Stimulated activated effector memory CD8-positive, alpha-beta T cell treated with anti-CD3 and anti-CD28 coated beads, Interleukin-12 subunit alpha, Interleukin-12 subunit beta, amount 100 ng/mL, for 72 hours (primary cell): ENCODE measurements at regions not wholly inside any gene's neighbourhood (a gene's known extent, or its start where the extent isn't known, plus 50 kb on each side); places are given as distances from the start of the nearest gene placed in this dataset.
"Not testable (repeated sequence)": the region's sequence is repeated elsewhere in the genome, so short reads cannot be mapped to it uniquely, and the experiment has no call there.

Experiments used
- ATAC-seq: fragments of 150-1000 bp; cut with Tn5 transposase; 2 replicates; pipeline ENCODE4 v1.10.0; 2021
- DNase-seq, 2 donors: peaks; one replicate each; pipeline ENCODE4 v3.0.0; 2021 to 2022; ENCODE audit warnings: low spot score in 2 of 2
- H3K27ac Mint-ChIP-seq: one replicate; pipeline ENCODE4 v1.8.0; 2022; ENCODE audit warnings: mild to moderate bottlenecking, mixed read lengths
- H3K36me3 Mint-ChIP-seq: one replicate; pipeline ENCODE4 v1.8.0; 2022; ENCODE audit warnings: mild to moderate bottlenecking, mixed read lengths
- H3K4me1 Mint-ChIP-seq: one replicate; pipeline ENCODE4 v1.8.0; 2022; ENCODE audit warnings: mixed read lengths
- H3K4me3 Mint-ChIP-seq: one replicate; pipeline ENCODE4 v1.8.0; 2022; ENCODE audit warnings: mild to moderate bottlenecking, mixed read lengths
- H3K9me3 Mint-ChIP-seq: one replicate; pipeline ENCODE4 v1.8.0; 2022; ENCODE audit warnings: mixed read lengths

GRCh38 chr3:176351408-176351807, 845.9 kb downstream of the TBL1XR1 start:
- ATAC-seq: no peak
- H3K9me3 Mint-ChIP-seq: peaks cover 15% of the 10 kb centered on the region
- H3K36me3 Mint-ChIP-seq: no peaks in the 10 kb centered on the region
- no peaks in the 10 kb centered on the region for H3K4me1 Mint-ChIP-seq
- H3K27ac Mint-ChIP-seq: no peak overlapping the region
- H3K4me3 Mint-ChIP-seq: no peak overlapping the region
- no peak for DNase-seq

DNA sequence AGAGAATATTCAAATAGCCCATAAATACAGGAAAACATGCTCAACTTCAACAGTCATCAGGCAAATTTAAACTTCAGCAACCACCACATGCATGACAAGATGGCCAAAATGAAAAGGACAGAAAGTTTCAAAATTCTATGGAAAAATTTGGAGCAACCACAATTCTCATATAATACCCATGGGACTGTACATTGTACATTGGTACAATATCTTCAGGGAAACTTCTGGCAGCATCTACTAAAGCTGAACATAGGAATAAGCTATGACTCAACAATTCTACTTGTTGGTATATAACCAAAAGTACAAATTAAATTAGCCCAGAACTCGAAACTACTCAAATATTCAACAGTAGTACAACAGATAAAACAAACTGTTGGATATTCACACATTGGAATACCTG, 847.6 kb downstream of the TBL1XR1 start:
- no peak for ATAC-seq
- Mint-ChIP-seq H3K9me3 (peaks cover 15% of the 10 kb centered on the region), H3K4me3 (no peak overlapping the region), H3K36me3 (no peaks in the 10 kb centered on the region), H3K27ac (no peak overlapping the region), H3K4me1 (no peaks in the 10 kb centered on the region)
- DNase-seq: no peak

DNA sequence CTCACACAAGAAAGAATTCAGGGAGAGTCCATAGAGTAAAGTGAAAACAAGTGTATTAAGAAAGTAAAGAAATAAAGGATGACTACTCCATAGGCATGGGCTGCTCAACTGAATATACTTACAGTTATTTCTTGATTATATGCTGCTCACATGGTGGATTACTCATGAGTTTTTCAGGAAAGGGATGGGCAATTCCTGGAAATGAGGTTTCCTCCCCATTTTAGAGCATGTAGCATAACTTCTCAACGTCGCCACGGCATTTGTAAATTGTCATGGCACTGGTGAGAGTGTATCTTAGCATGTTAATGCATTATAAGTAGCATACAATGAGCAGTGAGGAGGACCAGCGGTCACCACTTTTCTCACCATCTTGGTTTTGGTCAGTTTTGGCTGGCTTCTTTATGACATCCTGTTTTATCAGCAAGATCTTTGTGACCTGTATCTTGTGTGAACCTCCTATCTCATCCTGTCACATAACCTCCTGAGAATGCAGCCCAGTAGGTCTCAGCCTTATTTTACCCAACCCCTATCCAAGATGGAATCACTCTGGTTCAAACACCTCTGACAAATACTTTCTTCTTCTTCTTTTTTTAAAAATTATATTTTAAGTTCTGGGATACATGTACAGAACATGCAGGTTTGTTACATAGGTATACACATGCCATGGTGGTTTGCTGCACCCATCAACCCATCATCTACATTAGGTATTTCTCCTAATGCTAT, 849.7 kb downstream of the TBL1XR1 start:
- Mint-ChIP-seq H3K27ac (no peak overlapping the region), H3K4me1 (no peaks in the 10 kb centered on the region), H3K4me3 (no peak overlapping the region), H3K36me3 (no peaks in the 10 kb centered on the region), H3K9me3 (peaks cover 20% of the 10 kb centered on the region)
- ATAC-seq (no peak), DNase-seq (no peak)

DNA sequence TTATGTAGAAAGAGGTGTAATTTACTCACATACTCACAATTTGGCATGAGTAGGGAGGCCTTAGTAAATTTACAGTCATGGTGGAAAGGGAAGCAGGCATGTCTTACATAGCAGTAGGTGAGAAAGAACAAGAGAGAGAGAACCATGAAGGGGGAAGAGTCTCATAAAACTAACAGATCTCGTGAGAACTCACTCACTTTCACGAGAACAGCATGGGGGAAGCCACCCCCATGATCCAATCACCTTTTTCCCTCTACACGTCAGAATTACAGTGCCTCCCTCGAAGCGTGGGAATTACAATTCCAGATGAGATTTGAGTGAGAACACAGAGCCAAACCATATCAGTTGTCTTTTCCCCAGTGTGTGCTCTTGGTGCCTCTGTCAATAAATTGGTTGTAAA, 855.3 kb downstream of the TBL1XR1 start:
- ATAC-seq (no peak), DNase-seq (no peak)
- Mint-ChIP-seq H3K9me3 (peaks cover 5% of the 10 kb centered on the region), H3K27ac (no peak overlapping the region), H3K4me1 (no peaks in the 10 kb centered on the region), H3K36me3 (no peaks in the 10 kb centered on the region), H3K4me3 (no peak overlapping the region)

DNA sequence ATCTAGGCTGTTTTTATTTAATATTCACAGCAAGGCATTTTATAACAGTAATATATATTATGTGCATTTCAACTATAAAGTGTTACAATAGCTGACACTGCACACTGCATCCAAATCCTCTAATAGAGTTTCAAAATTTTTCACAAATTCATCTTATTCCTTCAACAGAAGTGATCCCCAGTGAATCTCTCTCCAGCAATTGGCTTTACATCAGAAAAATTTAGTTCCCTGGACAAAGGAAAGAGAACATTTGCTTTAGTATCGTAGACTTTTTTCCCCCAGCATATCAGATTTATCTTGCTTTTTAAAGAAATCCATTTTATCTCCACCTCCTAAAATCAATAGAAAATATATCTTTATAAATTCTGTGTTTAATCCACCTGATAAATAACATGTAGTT, 868.6 kb downstream of the TBL1XR1 start:
- no peaks in the 10 kb centered on the region for H3K36me3 Mint-ChIP-seq
- DNase-seq: no peak
- H3K4me3 Mint-ChIP-seq: no peak overlapping the region
- no peak overlapping the region for H3K27ac Mint-ChIP-seq
- peaks cover 25% of the 10 kb centered on the region for H3K9me3 Mint-ChIP-seq
- H3K4me1 Mint-ChIP-seq: no peaks in the 10 kb centered on the region
- ATAC-seq: no peak

DNA sequence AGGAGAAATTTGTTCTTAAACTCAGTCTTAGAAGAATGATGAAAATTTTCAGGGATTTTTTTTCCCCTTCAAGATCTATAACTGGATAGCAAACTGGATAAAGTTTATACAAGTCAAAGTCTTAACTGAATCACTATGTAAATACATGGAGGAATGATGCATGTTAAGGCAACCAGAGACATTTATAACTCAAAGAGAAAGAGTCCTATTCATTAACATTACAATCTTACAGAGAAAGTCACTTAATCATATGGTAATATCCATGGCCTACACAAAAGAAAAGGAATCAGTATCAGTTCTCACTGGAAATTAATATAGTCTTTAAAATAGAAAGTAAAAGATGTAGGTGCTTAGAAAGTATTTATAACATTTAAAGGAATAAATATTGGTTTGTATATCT, 869.1 kb downstream of the TBL1XR1 start:
- Mint-ChIP-seq H3K4me1 (no peaks in the 10 kb centered on the region), H3K9me3 (peaks cover 27% of the 10 kb centered on the region), H3K27ac (no peak overlapping the region), H3K4me3 (no peak overlapping the region), H3K36me3 (no peaks in the 10 kb centered on the region)
- ATAC-seq (no peak), DNase-seq (no peak)

DNA sequence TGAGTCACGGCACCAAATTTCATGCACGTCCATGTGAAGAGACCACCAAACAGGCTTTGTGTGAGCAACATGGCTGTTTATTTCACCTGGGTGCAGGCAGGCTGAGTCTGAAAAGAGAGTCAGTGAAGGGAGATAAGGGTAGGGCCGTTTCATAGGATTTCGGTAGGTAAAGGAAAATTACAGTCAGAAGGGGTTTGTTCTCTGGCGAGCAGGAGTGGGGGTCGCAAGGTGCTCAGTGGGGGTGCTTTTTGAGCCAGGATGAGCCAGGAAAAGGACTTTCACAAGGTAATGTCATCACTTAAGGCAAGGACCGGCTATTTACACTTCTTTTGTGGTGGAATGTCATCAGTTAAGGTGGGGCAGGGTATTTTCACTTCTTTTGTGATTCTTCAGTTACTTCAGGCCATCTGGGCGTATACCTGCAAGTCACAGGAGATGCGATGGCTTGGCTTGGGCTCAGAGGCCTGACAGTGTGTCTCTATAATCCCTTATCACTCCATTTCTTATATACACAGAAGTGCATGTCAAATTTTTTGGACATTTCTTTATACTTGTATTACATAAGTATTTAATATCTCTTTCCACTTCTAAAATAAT, 870.3 kb downstream of the TBL1XR1 start:
- ATAC-seq, H3K36me3 Mint-ChIP-seq, H3K27ac Mint-ChIP-seq: not testable (repeated sequence)

GRCh38 chr3:176321532-176321931, 875.8 kb downstream of the TBL1XR1 start:
- ATAC-seq, H3K4me1 Mint-ChIP-seq, DNase-seq, H3K36me3 Mint-ChIP-seq, H3K27ac Mint-ChIP-seq, H3K4me3 Mint-ChIP-seq: not testable (repeated sequence)
- H3K9me3 Mint-ChIP-seq: peaks cover 32% of the 10 kb centered on the region

More for the DNA sequence above, 870.3 kb downstream of the TBL1XR1 start:
- not testable (repeated sequence) for DNase-seq, H3K4me3 Mint-ChIP-seq, H3K4me1 Mint-ChIP-seq
- peaks cover 30% of the 10 kb centered on the region for H3K9me3 Mint-ChIP-seq

DNA sequence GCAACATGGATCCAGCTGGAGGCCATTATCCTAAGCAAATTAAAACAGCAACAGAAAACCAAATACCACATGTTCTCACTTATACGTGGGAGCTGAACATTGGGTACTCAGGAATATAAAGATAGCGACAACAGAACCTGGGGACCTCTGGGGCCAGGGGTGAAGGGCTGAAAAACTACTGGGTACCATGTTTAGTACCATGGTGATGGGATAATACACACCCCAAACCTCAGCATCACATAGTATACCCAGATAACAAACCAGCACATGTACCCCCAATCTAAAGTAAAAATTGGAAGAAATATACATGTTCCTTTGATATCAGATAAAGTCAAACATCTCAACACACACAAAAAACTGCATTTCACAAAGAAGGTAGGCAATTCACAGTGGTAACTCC, 876.2 kb downstream of the TBL1XR1 start:
- H3K27ac Mint-ChIP-seq: no peak overlapping the region

GRCh38 chr3:176313426-176313825, 883.9 kb downstream of the TBL1XR1 start:
- Mint-ChIP-seq H3K4me3 (no peak overlapping the region), H3K36me3 (no peaks in the 10 kb centered on the region), H3K4me1 (no peaks in the 10 kb centered on the region), H3K27ac (no peak overlapping the region), H3K9me3 (peaks cover 14% of the 10 kb centered on the region)
- ATAC-seq (no peak), DNase-seq (no peak)

More for the DNA sequence above, 876.2 kb downstream of the TBL1XR1 start:
- DNase-seq: no peak
- Mint-ChIP-seq H3K4me3 (no peak overlapping the region), H3K9me3 (peaks cover 31% of the 10 kb centered on the region), H3K4me1 (no peaks in the 10 kb centered on the region), H3K36me3 (no peaks in the 10 kb centered on the region)
- ATAC-seq: no peak

- H3K9me3 Mint-ChIP-seq: peaks cover 14% of the 10 kb centered on the region
- no peak overlapping the region for H3K27ac Mint-ChIP-seq
- no peak for ATAC-seq
- H3K36me3 Mint-ChIP-seq: no peaks in the 10 kb centered on the region
- DNase-seq: no peak
- no peak overlapping the region for H3K4me3 Mint-ChIP-seq
- no peaks in the 10 kb centered on the region for H3K4me1 Mint-ChIP-seq
Observed at GRCh38 chr3:176310641-176311040, 886.6 kb downstream of the TBL1XR1 start.

GRCh38 chr3:176302271-176302670, 895.0 kb downstream of the TBL1XR1 start:
- no peak for ATAC-seq
- no peak for DNase-seq
- H3K4me3 Mint-ChIP-seq: no peak overlapping the region

GRCh38 chr3:176296066-176296597, 901.1 kb downstream of the TBL1XR1 start:
- DNase-seq: no peak
- H3K36me3 Mint-ChIP-seq: no peaks in the 10 kb centered on the region
- H3K4me3 Mint-ChIP-seq: no peak overlapping the region
- no peak overlapping the region for H3K27ac Mint-ChIP-seq
- peaks cover 8% of the 10 kb centered on the region for H3K9me3 Mint-ChIP-seq
- no peak for ATAC-seq
- no peaks in the 10 kb centered on the region for H3K4me1 Mint-ChIP-seq

More at GRCh38 chr3:176302271-176302670, 895.0 kb downstream of the TBL1XR1 start:
- Mint-ChIP-seq H3K4me1 (no peaks in the 10 kb centered on the region), H3K36me3 (no peaks in the 10 kb centered on the region), H3K9me3 (peaks cover 2% of the 10 kb centered on the region), H3K27ac (no peak overlapping the region)

GRCh38 chr3:176293276-176293675, 904.0 kb downstream of the TBL1XR1 start:
- ATAC-seq (no peak), DNase-seq (no peak)
- Mint-ChIP-seq H3K4me3 (no peak overlapping the region), H3K27ac (no peak overlapping the region), H3K36me3 (no peaks in the 10 kb centered on the region), H3K9me3 (peaks cover 11% of the 10 kb centered on the region), H3K4me1 (no peaks in the 10 kb centered on the region)

DNA sequence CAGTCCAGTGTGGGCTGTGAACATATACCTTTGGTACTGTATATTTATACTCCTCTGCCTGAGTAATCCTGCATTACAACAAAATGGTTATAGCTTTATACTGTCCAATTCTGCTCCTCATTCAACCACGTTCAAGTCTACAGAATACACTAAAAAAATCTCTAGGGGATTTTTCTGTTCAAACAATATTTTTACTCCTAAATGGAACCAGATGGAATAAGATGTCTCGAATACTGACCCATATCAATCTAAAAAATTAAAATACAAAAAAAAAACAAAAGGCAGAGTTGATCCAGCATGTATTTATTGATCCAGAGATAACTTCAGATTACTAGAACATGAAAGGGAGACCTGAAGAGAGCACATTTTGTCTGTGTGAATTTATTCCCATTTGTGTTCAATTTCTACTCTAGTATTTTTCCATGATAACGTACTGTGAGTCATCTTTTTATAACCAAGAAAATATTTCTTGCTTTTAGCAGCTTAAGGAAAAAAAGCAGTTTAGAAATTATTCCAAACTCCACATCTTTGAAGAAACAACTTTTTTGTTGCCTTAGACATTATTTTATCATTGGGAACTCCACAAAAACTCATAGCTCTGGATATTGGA, 910.7 kb downstream of the TBL1XR1 start:
- no peaks in the 10 kb centered on the region for H3K4me1 Mint-ChIP-seq
- H3K4me3 Mint-ChIP-seq: no peak overlapping the region
- ATAC-seq (no peak), DNase-seq (no peak)
- H3K9me3 Mint-ChIP-seq: peaks cover 3% of the 10 kb centered on the region
- no peak overlapping the region for H3K27ac Mint-ChIP-seq
- no peaks in the 10 kb centered on the region for H3K36me3 Mint-ChIP-seq

GRCh38 chr3:176275538-176275937, 921.7 kb downstream of the TBL1XR1 start:
- DNase-seq (no peak), ATAC-seq (no peak)
- H3K4me1 Mint-ChIP-seq: no peaks in the 10 kb centered on the region
- H3K9me3 Mint-ChIP-seq: peaks cover 6% of the 10 kb centered on the region
- no peak overlapping the region for H3K27ac Mint-ChIP-seq
- H3K4me3 Mint-ChIP-seq: no peak overlapping the region
- H3K36me3 Mint-ChIP-seq: no peaks in the 10 kb centered on the region
